Thyroid gland (tissue), 4 donors: ENCODE measurements at regions not wholly inside any gene's neighbourhood (a gene's known extent, or its start where the extent isn't known, plus 50 kb on each side); places are given as distances from the start of the nearest gene placed in this dataset.

Source experiments
- POLR2A ChIP-seq, 2 donors: fragments of 450-650 bp; IDR thresholded peaks; one replicate each; pipeline ENCODE4 v1.6.1; 2017; ENCODE audit warnings: antibody characterized with exemption in 2 of 2, mild to moderate bottlenecking in 2 of 2, moderate library complexity in 1 of 2
- TF ChIP-seq, protein P1 (sequence below), 6 experiments: fragments of 200-600 bp in 3 of 6; fragments of 450-650 bp in 3 of 6; sonication (generic) in 3 of 6; IDR thresholded peaks; one replicate each; pipeline ENCODE4 v1.5.1; 2016 to 2019; ENCODE audit warnings: antibody characterized with exemption in 6 of 6, mild to moderate bottlenecking in 2 of 6, inconsistent platforms in 1 of 6, moderate library complexity in 1 of 6

GRCh38 chr3:76912841-76913383, 127.0 kb upstream of the ROBO2 start:
- no peak for TF ChIP-seq POLR2A (IDR thresholded peaks at IDR 0.05)
- TF ChIP-seq, protein P1, sequence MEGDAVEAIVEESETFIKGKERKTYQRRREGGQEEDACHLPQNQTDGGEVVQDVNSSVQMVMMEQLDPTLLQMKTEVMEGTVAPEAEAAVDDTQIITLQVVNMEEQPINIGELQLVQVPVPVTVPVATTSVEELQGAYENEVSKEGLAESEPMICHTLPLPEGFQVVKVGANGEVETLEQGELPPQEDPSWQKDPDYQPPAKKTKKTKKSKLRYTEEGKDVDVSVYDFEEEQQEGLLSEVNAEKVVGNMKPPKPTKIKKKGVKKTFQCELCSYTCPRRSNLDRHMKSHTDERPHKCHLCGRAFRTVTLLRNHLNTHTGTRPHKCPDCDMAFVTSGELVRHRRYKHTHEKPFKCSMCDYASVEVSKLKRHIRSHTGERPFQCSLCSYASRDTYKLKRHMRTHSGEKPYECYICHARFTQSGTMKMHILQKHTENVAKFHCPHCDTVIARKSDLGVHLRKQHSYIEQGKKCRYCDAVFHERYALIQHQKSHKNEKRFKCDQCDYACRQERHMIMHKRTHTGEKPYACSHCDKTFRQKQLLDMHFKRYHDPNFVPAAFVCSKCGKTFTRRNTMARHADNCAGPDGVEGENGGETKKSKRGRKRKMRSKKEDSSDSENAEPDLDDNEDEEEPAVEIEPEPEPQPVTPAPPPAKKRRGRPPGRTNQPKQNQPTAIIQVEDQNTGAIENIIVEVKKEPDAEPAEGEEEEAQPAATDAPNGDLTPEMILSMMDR (IDR thresholded peaks at IDR 0.05), result no peak
